HCT116 (cell line): ENCODE measurements at regions not wholly inside any gene's neighbourhood (a gene's known extent, or its start where the extent isn't known, plus 50 kb on each side); places are given as distances from the start of the nearest gene placed in this dataset.

Experiments used
- ATAC-seq: fragments of 200-7000 bp; cut with Tn5 transposase; 2 replicates; pipeline ENCODE4 v1.9.1; 2020; ENCODE audit warnings: mild to moderate bottlenecking, moderate library complexity
- BruUV-seq: library from RNA; stranded (reverse); fragments of 400-500 nt; replicated peaks from 2 replicates; lab custom pipeline; 2021; lab: Mats Ljungman, UMichigan
- CTCF ChIA-PET: fragments of 300-600 bp; sonication (Branson Sonifier 250); formaldehyde crosslinking; loops from one replicate; lab custom pipeline; 2021; ENCODE audit warnings: antibody characterized with exemption; lab: Charles Lee
- POLR2A ChIA-PET: fragments of 300-600, 350-600 bp; sonication (Branson Sonifier 250); formaldehyde crosslinking; loops from one replicate; lab custom pipeline; 2021; ENCODE audit warnings: antibody characterized with exemption; lab: Charles Lee
- RAD21 ChIA-PET, 2 experiments: fragments of 300-600 bp; sonication (Branson Sonifier 250); formaldehyde crosslinking; loops; one replicate each; lab custom pipeline; 2023; ENCODE audit warnings: low total read pairs in 2 of 2; ENCODE audit not compliant: uncharacterized antibody in 2 of 2, unreplicated experiment in 2 of 2, low non-redundant PET in 1 of 2; lab: Charles Lee
- DNase-seq: peaks from one replicate; pipeline ENCODE4 v3.0.0-alpha.2; 2010; ENCODE audit warnings: low read depth, low spot score
- H2AFZ ChIP-seq: fragments of 200-600 bp; shearing (Covaris generic), sonication (generic); 2 replicates; pipeline ENCODE4 v1.6.1; 2017; ENCODE audit warnings: low read depth, mixed run types, mixed read lengths, antibody characterized with exemption, low read length; ENCODE audit not compliant: poor library complexity, severe bottlenecking
- H3K27ac ChIP-seq: 2 replicates; pipeline ENCODE4 v1.5.1; 2012; ENCODE audit warnings: low read depth, low read length
- H3K27me3 ChIP-seq: fragments of 200-600 bp; sonication (generic); 2 replicates; pipeline ENCODE4 v1.6.1; 2016; ENCODE audit warnings: mixed run types, low read length, mixed read lengths; ENCODE audit not compliant: insufficient read depth
- H3K36me3 ChIP-seq, 2 experiments: fragments of 200-500 bp in 1 of 2; fragments of 200-600 bp in 1 of 2; sonication (Bioruptor generic) in 1 of 2; sonication (generic) in 1 of 2; 2 replicates each; pipeline versions ENCODE4 v1.5.1 to v1.6.1; 2014 to 2016; ENCODE audit warnings: low read length in 2 of 2, inconsistent platforms in 1 of 2, mixed read lengths in 1 of 2, mixed run types in 1 of 2; ENCODE audit not compliant: insufficient read depth in 2 of 2, control insufficient read depth in 1 of 2
- H3K4me1 ChIP-seq, 2 experiments: fragments of 200-600 bp in 1 of 2; sonication (generic) in 1 of 2; 2 replicates each; pipeline versions ENCODE4 v1.5.1 to v1.6.1; 2012 to 2017; ENCODE audit warnings: low read length in 2 of 2, inconsistent platforms in 1 of 2, mild to moderate bottlenecking in 1 of 2, mixed read lengths in 1 of 2, mixed run types in 1 of 2, moderate library complexity in 1 of 2; ENCODE audit not compliant: insufficient read depth in 2 of 2, control insufficient read depth in 1 of 2
- H3K4me2 ChIP-seq: fragments of 200-600 bp; sonication (generic); 2 replicates; pipeline ENCODE4 v1.6.1; 2017; ENCODE audit warnings: mixed run types, low read length, mixed read lengths
- H3K4me3 ChIP-seq, 2 experiments: fragments of 200-600 bp in 1 of 2; sonication (generic) in 1 of 2; replicated peaks in 1 of 2; 2 replicates each; pipeline ENCODE4 v1.5.1; 2011 to 2016; ENCODE audit warnings: low read length in 2 of 2, control low read depth in 1 of 2, low read depth in 1 of 2, mild to moderate bottlenecking in 1 of 2, mixed read lengths in 1 of 2, mixed run types in 1 of 2
- H3K79me2 ChIP-seq: fragments of 200-600 bp; sonication (generic); 2 replicates; pipeline ENCODE4 v1.6.1; 2017; ENCODE audit warnings: mild to moderate bottlenecking, mixed run types, low read length, moderate library complexity, mixed read lengths; ENCODE audit not compliant: insufficient read depth
- H3K9ac ChIP-seq: fragments of 200-600 bp; sonication (generic); 2 replicates; pipeline ENCODE4 v1.6.1; 2016; ENCODE audit warnings: low read length, mixed read lengths
- H3K9me2 ChIP-seq: fragments of 200-600 bp; sonication (generic), shearing (Covaris generic); 2 replicates; pipeline ENCODE4 v1.6.1; 2017; ENCODE audit warnings: mixed run types, mild to moderate bottlenecking, moderate library complexity; ENCODE audit not compliant: insufficient read depth
- H3K9me3 ChIP-seq, 2 experiments: fragments of 200-500 bp in 1 of 2; fragments of 200-600 bp in 1 of 2; sonication (Bioruptor generic) in 1 of 2; sonication (generic) in 1 of 2; 2 replicates each; pipeline ENCODE4 v1.6.1; 2014 to 2017; ENCODE audit warnings: low read length in 2 of 2, mixed read lengths in 2 of 2, inconsistent platforms in 1 of 2, low read depth in 1 of 2, mild to moderate bottlenecking in 1 of 2, mixed run types in 1 of 2, moderate library complexity in 1 of 2; ENCODE audit not compliant: control insufficient read depth in 1 of 2, insufficient read depth in 1 of 2
- H4K20me1 ChIP-seq: fragments of 200-600 bp; sonication (generic), shearing (Covaris generic); 2 replicates; pipeline ENCODE4 v1.6.1; 2017; ENCODE audit warnings: mixed run types, mild to moderate bottlenecking, moderate library complexity; ENCODE audit not compliant: insufficient read depth
- ATF3 ChIP-seq: IDR thresholded peaks from 2 replicates; pipeline ENCODE4 v1.6.1; 2012
- CBX3 ChIP-seq: IDR thresholded peaks from 2 replicates; pipeline ENCODE4 v1.6.1; 2012; ENCODE audit warnings: low read depth
- CTCF ChIP-seq, 3 experiments: fragments of 200-600 bp in 1 of 3; sonication (generic) in 1 of 3; IDR thresholded peaks in 2 of 3; conservative IDR thresholded peaks in 1 of 3; 2 replicates each; pipeline ENCODE4 v1.5.1; 2012 to 2017; ENCODE audit warnings: low read depth in 2 of 3, low read length in 2 of 3, antibody characterized with exemption in 1 of 3, borderline replicate concordance in 1 of 3, control low read depth in 1 of 3, mild to moderate bottlenecking in 1 of 3, mixed read lengths in 1 of 3, mixed run types in 1 of 3, moderate library complexity in 1 of 3; ENCODE audit not compliant: insufficient read depth in 1 of 3
- YY1 ChIP-seq: IDR thresholded peaks from 2 replicates; pipeline ENCODE4 v1.6.1; 2011; ENCODE audit warnings: low read length, low read depth, moderate library complexity, mild to moderate bottlenecking; ENCODE audit not compliant: insufficient replicate concordance; ENCODE audit errors: extremely low read depth
- intact Hi-C: fragments of 100-400 bp; cut with micrococcal nuclease; formaldehyde crosslinking; loops from 2 replicates; pipeline ENCODE4 v1.10.0; 2022

- Histone ChIP-seq H3K79me2 (no peaks in the 10 kb centered on the region), H3K9me2 (no peaks in the 10 kb centered on the region), H3K4me3 (no peak overlapping the region), H2AFZ (no peak overlapping the region), H3K9me3 (no peaks in the 10 kb centered on the region), H4K20me1 (no peaks in the 10 kb centered on the region), H3K27ac (no peak overlapping the region), H3K4me1 (peaks cover 0 to 7% of the 10 kb centered on the region in 2 experiments; a peak in 1 of 4 replicates), H3K27me3 (no peaks in the 10 kb centered on the region), H3K4me2 (no peak overlapping the region), H3K9ac (no peak overlapping the region), H3K36me3 (no peaks in the 10 kb centered on the region)
- TF ChIP-seq CTCF (IDR thresholded peaks at IDR 0.05 in 2 of 3, conservative IDR thresholded peaks at IDR 0.05 in 1 of 3; ENCODE audit: borderline replicate concordance in 1 of 3, insufficient read depth in 1 of 3, low read depth in 2 of 3, low read length in 2 of 3) (no peak), YY1 (no peak), ATF3 (no peak)
- no peak for ATAC-seq
- intact Hi-C loops = no loop called here
- ChIA-PET CTCF (no interaction called here), RAD21 (no interaction called here), POLR2A (no interaction called here)
- BruUV-seq = no TSS peak
- no peak for DNase-seq
Observed at GRCh38 chr4:153089742-153090141, 114.5 kb upstream of the TRIM2 start.

GRCh38 chr4:153090181-153090580 lies 114.1 kb upstream of the TRIM2 start:
- no peak for TF ChIP-seq CBX3
- Histone ChIP-seq H3K36me3 (no peaks in the 10 kb centered on the region), H3K4me2 (no peak overlapping the region), H3K9ac (no peak overlapping the region), H3K4me1 (peaks cover 0 to 4% of the 10 kb centered on the region in 2 experiments; a peak in 1 of 4 replicates), H3K27ac (no peak overlapping the region), H3K9me3 (no peaks in the 10 kb centered on the region), H2AFZ (no peak overlapping the region), H3K27me3 (no peaks in the 10 kb centered on the region), H3K4me3 (no peak overlapping the region), H4K20me1 (no peaks in the 10 kb centered on the region), H3K9me2 (no peaks in the 10 kb centered on the region), H3K79me2 (no peaks in the 10 kb centered on the region)
- ChIA-PET POLR2A (no interaction called here), CTCF (no interaction called here), RAD21 (no interaction called here)
- no TSS peak for BruUV-seq
- intact Hi-C loops = no loop called here
- DNase-seq (no peak), ATAC-seq (no peak)
